CMK (cell line): ENCODE measurements at regions not wholly inside any gene's neighbourhood (a gene's known extent, or its start where the extent isn't known, plus 50 kb on each side); places are given as distances from the start of the nearest gene placed in this dataset.
"Not testable (repeated sequence)": the region's sequence is repeated elsewhere in the genome, so short reads cannot be mapped to it uniquely, and the experiment has no call there.

ENCODE experiments used
- DNase-seq: peaks from one replicate; pipeline ENCODE4 v3.0.0-alpha.2; 2010; ENCODE audit warnings: low read depth

DNA sequence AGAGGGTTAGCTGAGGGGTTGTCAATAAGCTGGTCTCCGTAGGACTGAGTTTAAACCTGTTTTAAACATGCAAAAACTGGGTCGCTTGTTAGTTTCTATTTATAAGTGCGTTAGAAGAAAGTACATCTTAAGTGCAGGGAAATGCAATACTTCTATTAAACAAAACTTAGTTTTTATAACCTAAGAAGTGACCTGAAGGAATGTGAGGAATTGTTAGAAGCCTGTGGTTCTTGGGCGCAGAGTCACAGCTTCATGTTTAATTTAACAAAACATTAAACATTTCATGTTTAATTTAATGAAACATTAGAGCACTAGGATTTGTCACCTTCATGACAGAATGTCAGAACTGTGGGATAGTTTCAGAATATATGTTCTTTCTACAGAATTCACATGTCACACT, 469.2 kb upstream of the WWC1 start:
- DNase-seq, result no peak

GRCh38 chr5:167823405-167823804, 468.0 kb upstream of the WWC1 start:
- no peak for DNase-seq

DNA sequence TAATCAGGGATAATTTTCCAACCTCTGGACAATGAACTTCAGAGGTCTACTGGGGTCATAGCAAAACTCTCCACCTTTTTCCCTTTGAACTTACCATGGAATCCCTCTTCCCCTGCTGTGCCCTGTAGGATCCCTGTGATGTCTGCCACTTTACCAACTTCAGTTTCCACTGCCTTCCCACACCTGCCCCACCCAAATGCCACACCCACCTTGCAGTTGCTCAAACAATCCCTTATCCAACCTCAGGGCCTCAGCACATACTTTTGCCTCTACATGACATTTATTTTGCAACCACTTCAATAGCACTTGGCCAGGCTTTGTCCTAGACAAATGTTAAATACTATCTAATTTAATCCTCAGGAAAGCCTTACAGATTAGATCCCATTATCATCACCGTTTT, 463.7 kb upstream of the WWC1 start:
- DNase-seq, result no peak

GRCh38 chr5:167831754-167832504, 459.5 kb upstream of the WWC1 start:
- DNase-seq, result no peak

GRCh38 chr5:167832609-167833008, 458.8 kb upstream of the WWC1 start:
- no peak for DNase-seq

DNA sequence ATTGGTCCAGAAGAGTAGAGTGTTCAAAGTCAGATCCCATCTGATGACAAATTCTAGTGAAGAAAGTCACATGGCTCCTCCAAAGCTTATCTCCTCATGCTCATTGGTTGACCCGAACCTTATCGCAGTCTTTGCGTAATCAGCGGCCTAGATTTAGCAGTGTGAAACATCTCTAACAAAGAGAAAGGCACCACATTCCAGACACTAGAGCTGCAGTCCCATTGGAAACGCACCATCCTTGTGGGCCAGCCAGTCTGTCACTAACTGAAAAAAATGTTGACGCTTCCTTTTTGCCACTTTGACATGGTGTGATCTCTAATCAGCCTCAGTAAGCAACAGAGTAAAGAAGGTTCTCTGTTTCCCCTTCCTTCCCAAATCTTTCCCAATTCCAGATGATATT, 458.0 kb upstream of the WWC1 start:
- no peak for DNase-seq

- DNase-seq, result no peak
Observed at GRCh38 chr5:167835146-167835545, 456.3 kb upstream of the WWC1 start.

DNA sequence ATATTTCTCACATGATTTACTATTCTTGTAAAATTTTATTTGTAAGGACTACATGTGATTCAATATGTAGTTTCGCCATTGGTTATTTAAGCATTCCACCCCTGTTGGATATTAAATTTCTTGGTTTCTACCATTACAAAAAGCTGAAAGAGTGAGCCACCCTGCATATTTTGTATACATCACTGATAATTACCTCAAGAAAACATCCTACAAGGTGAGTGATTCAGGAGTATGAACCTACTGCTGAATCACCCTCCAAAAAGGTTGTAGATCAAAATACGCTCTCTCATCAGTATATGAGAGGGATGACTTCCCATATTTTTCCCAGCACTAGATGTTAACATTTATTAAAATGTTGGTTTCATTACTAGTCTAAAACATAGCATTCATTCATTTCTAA, 454.3 kb upstream of the WWC1 start:
- no peak for DNase-seq

DNA sequence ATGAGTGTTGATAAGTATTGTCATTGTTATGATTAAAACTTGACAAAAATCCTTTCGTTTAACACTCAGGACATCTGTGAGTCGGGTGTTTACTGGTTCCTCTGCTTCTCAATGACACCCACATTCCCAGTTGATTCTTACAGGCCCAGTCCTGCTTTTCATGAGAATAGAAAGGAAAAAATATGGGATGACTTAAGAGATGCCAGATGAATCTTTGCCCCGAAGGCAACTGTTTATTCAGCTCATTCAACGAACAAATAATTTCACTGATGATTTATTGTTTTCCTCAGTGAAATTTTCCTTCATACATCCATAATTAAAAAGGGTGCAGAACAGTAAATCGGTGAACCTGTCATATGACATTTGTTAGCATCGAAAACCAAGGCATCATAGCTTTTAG, 452.4 kb upstream of the WWC1 start:
- no peak for DNase-seq

GRCh38 chr5:167840527-167841130, 450.8 kb upstream of the WWC1 start:
- DNase-seq, result no peak

DNA sequence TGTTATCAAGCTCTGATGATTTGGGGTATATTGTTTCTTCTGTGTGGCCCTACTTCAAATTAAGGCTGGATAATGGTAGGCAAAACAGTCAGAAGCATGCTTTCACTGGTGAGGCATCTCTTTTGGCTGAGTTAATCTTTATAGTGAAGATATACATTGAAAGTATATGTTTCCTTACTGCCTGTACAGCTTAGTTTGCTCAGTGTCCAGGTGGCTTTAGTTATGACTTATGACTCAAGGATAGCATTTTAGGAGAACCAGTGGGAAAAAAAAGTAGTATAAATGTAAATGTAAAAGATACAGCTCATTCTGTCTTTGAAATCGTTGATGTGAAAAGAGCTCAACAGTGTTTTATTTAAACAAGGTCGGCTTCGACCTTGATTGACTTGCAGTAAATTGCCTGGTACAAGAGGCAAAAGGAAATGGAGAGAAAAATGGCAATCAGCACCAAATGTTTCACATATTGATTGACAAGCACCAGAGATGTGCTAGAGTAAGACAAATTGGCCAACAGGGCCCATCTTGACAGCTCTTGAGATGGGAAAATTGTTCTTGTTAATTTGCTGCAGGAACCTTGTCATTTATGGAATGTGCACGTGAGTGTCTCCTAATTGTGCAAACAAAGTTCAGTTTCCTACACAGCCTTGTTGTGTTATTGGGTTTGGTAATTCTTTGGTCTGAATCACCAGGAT, 447.4 kb upstream of the WWC1 start:
- DNase-seq, result no peak

GRCh38 chr5:167845952-167846351, 445.5 kb upstream of the WWC1 start:
- DNase-seq, result no peak

DNA sequence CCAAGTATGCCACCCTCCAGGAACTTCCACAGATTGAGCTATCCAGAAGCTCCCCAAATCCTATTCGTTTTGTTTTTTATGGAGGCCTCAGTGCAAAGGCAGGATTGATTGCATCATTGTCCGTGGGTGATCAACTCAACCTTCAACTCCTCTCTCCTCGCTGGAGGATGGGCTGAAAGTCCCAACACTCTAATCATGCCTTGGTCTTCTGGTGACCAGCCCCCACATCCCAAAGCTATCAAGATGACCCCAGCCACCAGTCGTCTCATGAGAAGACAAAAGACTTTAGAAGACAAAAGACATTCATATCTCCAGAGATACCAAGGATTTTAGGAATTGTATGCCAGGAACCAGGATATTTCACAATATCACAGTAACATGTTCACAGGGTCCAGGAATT, 441.6 kb upstream of the WWC1 start:
- DNase-seq, result no peak

GRCh38 chr5:167850911-167851310, 440.5 kb upstream of the WWC1 start:
- no peak for DNase-seq

DNA sequence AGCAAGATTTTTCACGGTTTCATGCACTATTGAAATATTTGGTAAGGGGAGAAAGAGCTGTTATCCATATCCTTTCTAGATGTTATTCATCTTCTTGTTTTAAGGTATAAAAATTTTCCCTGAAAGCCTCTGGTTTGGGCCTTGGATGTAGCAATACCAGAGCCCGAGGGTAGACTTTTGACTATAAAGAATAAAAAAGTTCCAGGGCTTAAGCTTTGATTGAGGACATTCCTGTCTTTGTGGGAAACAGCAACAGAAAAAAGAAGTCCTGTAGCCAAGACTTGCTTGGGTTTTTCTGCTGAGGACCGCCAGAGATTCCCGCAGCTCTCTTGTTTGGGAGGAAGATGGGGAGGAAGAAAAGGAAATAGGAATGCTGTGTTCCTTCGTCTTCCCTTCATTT, 440.0 kb upstream of the WWC1 start:
- no peak for DNase-seq

DNA sequence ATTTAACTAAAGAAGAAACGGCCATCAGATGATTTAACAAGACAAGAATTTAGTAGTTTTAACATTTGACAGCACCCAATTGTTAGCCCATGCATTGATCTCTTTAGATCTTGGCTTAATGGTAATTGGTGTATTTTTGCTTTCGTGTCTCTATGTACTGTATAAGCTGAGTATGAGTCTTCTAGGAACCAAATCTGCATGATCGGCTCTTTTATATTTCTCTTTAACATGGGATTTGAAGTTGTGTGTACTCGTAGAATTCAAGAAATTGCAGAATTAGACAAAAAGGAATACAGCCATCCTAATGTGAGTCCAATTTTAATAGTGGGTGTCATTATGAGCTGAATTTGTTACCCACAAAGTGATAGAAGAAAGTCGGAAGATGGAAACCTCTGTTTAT, 438.9 kb upstream of the WWC1 start:
- no peak for DNase-seq

GRCh38 chr5:167853421-167853820, 438.0 kb upstream of the WWC1 start:
- DNase-seq, result no peak

DNA sequence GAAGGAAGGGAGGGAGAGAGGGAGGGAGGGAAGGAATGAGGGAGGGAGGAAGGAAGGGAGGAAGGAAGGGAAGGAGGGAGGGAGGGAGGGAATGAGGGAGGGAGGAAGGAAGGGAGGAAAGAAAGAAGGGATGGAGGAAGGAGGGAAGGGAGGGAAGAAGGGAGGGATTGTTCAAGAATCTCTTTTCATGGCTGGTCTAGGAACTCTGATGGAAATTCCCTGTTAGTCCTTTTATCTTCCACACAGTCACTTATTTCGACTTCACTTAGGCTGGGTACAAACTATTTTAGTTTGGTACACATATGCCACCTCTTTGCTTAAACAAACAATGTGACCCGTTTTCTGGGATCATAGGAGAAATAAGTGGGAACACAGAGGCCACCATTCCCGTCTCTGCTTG, 435.6 kb upstream of the WWC1 start:
- no peak for DNase-seq

DNA sequence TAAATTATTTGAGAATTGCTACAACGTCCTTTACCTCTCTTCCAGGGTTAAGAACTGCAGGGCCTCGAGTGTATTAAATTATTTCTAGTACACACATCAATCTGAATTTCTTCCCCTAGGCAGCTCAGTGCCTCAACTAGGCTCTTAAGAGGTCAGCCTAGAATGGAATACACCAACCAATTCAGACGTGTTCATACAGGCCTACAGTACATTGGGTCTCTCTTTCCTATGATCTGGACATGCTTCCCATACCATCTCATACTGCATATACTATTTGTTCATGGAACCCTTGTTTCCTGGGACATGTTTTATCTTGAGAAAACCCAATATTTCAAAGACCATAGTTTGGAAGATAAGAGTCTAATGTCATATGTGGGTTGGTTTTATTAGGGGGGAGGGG, 434.1 kb upstream of the WWC1 start:
- no peak for DNase-seq

GRCh38 chr5:167858186-167858855, 433.1 kb upstream of the WWC1 start:
- DNase-seq, result not testable (repeated sequence)

GRCh38 chr5:167861129-167861927, 430.1 kb upstream of the WWC1 start:
- no peak for DNase-seq

DNA sequence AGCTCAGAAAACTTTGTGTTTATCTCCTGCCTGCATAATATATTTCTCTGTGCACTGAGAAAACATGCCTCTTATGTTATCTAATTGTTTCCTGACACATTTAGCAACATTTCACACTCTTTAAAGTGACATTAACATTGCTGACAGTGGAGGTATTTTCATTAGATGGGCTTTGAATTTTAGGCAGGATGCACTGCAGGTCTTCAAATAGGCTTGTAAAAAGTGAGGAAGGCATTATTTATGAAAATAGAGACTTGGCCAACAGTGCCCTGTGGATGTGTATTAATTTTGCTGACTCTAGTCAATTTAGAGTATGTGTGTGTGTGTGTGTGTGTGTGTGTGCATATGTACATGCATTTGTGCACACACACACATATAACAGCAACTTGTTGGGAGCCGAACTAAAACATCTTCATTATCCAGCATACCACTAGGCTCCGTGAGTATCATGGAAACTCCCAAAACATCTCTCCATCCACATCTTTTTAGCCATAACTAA, 429.5 kb upstream of the WWC1 start:
- no peak for DNase-seq
